GM04504 (cell line): ENCODE measurements at regions not wholly inside any gene's neighbourhood (a gene's known extent, or its start where the extent isn't known, plus 50 kb on each side); places are given as distances from the start of the nearest gene placed in this dataset.

ENCODE experiments used
- DNase-seq: peaks from one replicate; pipeline ENCODE4 v3.0.0-alpha.2; 2012; ENCODE audit warnings: low read depth

DNA sequence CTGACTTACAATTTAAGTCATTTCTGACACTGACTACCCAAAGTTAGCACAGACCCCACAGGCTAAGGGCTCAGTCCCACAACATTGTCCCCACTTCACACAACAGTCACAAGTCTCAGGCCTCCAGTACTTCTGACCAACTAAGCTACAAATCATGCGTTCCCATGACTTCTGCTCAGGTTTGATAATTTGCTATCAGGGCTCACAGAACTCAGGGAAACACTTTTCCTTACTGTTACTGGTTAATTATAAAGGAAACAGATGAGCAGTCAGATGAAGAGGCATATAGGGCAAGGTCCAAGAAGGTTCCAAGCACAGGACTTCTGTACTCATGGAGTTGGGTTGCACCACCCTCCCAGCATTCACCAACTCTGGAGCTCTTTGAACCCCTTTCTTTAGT is 151.2 kb upstream of the TNR start:
- DNase-seq, result no peak

DNA sequence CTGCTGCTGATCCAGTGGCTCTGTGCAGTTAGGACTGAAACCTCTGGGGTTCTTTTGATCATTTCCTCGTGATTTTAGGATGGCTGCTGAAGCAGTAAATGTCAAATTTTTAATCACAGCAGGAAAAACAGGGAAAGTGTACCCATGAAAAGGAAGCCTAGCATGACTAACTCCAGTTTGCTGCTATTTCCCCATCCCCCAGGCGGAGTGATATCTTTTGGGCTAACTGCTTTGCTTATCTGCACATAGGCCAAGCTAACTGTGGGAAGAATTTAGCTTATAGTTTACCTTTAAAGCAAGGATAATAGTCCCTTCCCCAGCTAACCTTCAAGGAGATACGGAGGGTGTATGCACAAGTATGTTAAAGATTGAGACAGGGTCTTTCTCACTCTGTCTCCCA is 149.8 kb upstream of the TNR start:
- no peak for DNase-seq

DNA sequence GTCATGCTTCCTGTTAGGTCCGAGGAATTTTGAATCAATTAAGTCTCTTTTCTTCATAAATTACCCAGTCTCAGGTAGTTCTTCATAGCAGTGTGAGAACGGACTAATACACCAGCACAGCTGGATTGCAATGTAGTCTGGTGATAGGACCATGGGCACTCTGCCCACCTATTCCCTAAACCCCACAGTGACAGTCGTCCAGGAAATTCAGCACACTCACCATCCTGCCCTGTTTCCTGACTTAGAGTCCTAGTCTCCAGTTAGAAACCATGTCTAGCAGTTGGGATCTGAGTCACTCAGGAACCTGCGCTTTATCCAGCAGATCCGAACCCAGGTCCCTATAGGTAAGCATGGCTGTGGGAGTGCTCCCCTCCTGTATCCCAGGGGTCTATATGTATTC is 149.3 kb upstream of the TNR start:
- no peak for DNase-seq

DNA sequence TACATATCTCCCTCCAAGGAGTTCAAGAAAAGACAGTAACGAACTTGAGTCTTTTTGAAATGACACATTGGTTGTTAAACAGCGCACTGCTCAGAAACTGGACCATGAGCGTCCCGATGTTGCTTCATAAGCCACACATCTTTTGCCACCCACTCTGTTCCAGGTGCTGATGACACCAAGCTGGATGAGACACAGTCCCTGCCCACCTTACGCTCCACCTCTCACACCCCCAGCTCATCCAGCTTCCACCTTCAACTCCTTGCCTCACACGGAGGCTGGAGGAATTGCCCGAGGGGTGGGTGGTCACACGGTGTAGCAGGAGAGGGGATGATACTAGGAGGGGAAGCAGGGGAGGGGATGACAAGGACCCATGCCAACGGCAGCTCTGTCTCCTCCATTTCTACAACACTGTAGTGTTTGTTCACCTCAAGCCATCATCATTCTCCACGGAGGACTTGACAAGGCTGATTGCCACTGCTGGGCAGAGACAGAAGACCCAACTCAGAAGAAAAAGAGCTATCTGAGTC is 148.5 kb upstream of the TNR start:
- no peak for DNase-seq

DNA sequence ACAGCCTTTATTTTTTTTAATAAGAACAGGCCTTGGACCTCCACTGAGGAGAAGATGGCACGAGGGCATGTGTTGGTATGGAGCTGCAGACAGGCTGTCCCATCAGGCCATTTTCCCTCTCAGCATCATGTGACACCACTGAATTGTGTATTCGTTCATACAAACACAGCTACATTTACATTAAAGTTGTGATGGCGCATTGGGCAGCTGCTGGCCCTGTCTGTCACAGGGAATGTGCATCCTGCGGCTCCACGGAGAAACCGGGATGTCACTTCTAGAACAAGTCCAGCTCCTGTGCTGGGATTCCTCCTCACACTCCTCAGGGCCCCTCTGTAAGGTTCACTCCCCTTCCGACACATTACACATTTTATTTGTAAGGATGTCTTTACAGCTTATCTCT is 147.6 kb upstream of the TNR start:
- no peak for DNase-seq

DNA sequence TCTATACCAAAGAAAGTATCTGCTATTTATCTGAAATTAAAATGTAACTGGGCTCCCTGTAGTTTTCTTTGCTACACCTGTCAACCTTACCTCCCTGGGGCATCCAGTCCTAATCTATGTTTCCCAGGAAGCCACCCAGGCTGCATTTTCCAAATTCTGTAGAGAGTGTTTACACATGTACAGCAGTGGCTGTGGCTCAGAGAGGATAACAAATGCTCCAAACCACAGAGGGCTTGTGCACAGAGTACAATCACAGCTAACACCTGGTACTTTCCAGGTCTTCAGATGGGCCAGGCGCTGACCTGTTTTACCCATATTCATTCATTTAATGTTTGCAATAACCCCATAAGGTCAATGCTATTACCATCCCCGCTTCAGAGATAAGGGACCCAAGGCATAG is 146.5 kb upstream of the TNR start:
- no peak for DNase-seq

DNA sequence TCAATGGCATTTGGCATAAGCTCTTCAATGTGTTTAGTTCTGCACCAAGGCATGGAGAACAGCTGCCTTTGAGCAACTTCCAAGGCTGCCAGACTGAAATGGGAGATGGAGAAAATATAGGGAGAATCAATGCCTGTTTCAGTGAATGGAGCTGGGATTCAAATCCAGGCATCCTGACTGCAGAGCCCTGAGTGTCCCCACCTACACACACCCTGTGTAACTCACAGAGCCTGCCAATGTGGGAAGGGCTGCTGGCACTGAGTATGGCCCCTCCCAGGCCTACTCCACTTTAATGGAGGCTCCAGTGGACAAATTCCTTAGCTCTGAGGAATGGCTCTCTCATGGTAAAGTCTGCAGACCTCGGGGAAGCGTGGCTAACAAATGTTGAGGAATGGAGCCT is 145.6 kb upstream of the TNR start:
- no peak for DNase-seq

DNA sequence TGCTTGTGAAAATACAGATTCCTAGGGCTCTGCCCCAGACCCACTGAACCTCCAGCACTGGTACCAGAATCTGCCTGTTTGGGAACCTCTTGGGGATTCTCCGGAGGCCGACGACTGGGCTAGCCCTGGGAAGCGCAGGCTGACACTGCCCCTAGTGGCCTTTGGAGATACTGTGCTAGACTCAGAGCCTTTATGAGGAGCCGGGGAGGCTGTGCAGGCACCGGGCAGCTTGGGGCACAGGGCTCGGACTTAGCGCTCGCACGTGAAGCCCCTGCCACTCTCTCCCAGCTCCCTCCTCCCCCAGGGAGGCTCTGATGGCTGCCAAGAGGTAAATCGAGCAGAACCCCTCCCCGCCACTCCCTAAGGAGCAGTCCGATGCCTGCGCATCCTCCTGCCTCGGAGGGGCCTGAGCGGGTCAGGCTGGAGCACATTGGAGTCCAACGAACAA is 144.6 kb upstream of the TNR start:
- DNase-seq, result peak; percentile 3

DNA sequence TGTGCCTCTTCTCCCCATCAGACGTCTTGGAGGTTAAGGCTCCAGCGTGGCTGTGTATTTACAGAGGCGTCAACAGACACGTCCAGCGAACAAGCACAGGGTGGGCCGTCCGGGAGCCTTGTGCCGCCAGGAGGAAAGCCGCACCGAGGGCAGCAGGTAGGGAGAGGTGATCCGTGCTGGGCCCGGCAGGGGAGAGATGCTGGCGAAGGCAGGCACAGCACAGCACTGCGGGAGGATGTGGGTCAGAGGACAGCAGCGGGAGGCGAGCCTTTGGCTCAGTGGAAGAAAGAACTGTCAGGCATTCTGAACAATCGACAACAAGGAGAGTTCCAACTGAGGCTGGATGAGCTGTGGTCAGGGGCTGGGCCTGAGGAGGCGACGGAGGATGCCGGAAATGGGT is 144.1 kb upstream of the TNR start:
- no peak for DNase-seq

DNA sequence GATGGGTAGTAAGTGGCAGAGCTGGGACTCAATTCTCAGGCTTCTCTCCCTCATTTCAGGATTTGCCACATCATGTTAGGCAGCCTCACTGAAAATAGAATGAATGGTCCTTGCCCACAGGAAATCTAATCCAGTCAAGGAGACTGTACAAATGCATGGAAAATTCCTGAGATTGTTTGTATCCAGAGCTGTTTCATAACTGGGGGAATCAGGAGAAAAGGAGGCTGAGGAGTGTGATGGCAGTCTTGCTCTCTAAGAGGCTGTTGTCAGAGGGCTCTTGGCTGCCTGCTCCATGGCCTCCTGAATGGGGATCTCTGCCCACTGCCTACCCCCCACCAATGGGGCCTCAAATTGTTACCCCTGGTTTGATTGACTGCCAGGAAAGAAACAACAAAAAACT is 141.9 kb upstream of the TNR start:
- peak; percentile 7 for DNase-seq

DNA sequence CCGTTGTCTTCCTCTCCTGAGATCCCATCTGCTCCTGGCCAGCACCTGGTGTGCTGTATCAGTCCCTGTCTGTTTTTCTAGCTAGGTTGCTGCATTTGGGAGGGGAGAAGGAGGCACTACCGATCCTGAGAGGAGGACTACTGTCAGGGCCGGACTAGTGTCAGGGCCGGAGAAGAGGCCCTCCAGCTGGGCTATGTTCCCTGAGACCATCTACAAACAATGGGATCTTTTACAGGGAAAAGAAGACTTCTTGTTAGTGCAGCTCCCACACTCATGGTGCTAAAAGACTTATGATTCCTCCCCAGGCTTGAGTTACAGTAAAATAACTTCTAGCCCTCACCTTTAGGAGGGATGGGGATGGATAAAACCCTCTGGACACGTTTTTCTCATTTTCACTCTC is 141.0 kb upstream of the TNR start:
- DNase-seq, result no peak

DNA sequence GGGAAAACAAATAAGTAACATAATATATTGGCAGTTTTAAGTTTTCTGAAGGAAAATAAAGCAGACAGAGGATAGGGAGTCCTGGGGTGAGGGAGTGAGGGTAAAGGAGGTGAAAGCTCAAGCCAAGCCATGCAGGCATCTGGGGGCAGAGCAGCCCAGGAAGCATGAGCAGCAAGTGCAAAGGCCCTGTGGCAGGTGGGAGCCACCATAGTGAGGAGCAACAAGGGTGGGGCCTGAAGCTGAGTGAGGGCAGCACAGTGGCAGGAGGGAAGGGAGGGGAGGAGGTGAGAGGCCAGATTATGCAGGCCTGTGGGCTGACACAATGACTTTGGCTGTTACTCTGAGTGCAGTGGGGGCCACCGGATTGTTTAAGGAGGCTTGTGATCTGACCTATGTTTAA is 138.8 kb upstream of the TNR start:
- no peak for DNase-seq

DNA sequence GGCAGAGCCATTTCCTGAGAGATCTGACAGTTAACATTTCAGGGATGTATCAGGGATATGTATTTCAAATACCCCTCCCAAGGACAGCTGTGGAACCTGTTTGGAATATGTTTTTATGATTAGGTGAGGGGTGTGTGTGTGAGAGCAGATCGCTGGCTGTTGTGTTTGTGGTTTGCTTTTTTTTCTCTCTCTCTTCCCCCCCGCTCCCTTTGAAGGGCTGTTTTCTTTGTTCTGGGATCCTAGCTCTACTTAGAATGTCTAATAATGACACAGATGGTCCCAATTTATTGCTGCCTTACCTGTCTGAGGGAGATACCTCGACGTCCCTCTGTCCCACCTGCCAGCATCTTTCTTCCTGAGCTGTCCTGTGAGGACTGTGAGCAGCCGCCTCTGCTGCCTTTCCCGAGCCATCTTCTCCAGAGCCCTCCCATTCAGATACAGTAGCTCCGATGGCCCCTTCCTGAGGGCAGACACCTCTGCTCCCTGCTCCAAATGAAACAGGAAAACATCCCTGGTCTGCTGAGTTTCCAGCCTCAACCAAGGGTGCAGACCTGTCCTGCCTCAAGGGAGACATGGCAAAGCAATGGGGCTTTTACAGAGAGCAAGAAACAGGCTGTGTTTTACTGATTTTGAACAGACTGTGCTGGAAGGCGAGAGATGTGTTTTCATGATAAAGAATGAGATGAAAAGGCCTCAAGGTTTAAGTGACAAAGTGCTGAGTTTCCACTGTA is 138.0 kb upstream of the TNR start:
- no peak for DNase-seq

DNA sequence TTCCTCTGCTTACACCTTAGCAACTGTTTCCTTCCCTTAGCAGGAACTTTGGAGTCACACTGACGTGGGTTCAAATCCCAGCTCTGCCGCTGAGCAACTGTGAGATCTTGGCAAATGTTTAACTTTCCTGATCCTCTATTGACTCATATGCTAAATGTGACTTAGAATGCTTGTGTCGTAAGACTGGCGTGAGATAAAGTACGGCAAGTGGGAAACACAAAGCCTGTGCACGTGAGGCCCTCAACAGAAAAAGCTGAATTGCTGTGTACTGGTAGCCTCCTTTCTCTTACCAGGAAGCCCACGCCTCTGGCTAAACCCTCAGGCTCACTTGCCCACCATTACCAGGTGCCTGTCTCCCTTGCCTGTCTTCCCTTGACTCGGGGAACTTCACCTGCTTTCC is 135.4 kb upstream of the TNR start:
- no peak for DNase-seq

DNA sequence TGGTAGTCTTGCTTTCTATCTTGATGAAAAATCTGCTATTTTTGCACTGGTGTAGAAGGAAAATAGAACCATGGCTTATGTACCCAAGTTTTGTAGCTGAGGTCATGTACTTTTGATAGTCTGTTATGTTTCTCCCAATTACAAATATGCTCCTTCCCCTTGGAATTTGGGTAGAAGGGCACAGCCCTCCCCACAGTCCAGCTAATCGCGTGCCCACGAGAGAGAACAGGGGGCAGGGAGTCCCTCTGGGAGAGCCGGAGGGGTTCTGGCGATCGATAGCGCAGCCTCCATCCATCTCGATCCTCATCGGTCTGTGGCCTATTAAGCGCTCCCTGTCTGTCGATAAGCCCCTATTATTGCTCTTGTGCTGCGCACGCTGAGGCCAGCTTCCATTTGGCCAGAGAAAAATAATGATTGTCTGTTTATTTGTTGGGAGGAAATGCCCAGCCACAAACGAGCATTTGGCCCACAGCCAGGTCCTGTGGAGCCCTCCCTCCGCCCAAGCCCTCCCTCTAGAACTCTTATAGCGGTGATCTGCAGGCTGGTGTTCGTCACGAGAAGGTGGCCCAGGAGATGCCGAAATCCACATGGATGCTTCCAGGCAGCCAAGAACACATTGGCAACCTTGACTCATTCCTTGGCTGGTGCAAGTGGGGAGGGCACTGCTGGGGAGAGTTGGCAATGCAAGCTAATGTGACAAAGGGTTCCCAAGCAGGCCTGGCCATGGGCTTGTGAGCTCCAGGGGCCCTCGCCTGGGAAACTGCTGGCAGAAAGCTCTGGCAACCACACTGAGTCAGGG is 134.7 kb upstream of the TNR start:
- no peak for DNase-seq

DNA sequence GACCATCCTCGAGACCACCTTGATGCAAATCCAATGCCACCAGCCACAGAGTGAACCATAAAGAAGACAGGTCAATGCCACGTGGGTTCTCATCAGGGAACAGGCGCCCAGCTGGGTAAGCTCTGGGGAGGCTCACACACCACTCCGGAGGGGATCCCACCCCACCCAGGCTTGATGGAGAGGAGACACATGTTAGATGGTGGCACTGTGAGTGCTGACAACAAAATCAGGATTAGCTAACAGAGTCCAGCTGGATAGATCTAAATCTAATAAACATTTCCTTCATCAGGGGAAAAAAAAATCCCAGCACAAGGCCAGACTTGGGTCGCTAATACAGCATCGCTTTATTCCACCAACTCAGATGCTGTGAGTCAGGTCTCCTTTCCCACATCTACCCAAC is 132.2 kb upstream of the TNR start:
- no peak for DNase-seq

DNA sequence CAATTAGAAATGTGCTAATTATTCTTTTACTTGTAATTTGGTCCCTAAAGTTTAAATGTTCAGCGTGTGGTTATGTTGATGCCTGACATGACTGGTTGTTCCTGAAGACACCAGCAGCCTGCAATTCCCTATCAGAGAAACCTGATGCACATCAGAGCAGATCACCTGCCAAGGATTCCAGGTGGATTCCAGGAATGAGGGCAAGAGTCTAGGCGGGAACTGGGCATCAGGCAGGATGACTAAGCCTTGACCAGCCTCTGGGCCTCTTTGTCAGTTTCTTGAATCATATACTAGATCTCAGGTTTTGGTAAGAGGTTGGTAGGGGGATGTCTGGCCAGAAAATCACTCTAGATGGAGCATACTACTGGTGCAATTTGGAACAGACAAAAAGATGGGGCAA is 130.7 kb upstream of the TNR start:
- no peak for DNase-seq

DNA sequence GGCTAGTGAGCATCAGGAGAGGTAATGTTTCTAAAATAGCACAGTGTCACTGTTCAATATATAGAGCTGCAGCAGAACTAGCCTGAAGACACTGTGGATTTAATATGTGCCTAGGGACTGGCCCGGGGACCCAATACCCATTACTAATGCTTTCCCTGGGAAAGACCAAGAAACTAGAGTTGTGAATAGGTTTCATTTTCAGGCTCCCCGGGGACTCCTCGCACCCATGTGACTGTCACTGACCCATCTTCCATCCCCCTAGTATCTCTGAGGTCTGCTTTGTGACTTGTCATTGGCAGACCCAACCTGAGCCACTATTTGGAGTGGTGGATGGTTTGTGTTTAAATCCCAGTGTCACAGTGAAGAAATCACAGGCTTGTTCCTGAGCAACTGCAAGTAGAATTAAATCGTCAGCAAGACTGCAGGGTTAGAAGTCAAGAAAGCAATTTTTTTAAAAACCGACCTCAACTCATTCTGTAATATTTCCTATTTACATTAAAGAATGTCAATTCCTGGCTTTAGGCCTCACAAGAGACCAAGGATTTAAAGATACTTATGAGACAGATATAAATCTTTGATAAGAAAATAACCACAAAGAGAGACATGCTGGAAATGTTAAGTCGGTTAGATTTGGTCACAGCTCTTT is 130.0 kb upstream of the TNR start:
- no peak for DNase-seq

DNA sequence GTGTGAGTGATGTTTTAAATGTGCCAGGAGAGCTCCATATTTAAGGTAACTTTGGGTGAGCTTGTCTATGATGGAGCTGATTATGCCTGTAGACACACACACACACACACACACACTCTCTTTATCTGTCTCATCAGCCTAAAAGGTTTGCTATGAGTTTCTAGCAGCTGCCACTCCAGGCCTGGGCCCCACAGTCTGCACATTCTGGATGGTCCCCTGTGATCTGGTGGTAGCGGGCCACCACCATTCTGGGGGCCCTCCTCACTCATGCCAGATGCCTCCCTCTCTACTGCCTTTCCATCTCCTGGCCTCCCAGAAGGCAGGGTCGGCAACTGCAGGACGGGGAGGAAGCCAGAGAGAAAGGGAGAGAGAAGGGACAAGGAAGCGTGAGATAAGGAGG is 129.2 kb upstream of the TNR start:
- DNase-seq, result no peak

DNA sequence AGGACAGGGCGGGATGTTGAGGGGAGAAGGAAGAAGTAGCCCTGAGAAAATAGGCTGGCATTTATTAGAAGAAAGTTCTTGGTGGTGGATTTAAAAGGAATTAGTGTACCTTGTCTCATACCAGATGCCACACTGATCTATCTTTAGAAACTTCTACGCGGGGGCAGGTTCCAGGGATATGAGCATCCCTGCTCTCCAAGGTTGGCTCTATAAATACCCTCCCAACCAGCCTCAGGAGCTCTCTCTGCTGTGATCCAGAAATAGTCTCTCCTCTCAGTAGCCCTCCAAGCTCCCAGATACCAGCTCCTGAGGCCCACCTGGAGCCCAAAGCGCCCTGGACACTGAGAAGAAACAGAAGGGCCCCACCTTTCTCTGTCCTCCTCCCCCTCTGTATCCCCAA is 128.3 kb upstream of the TNR start:
- DNase-seq, result no peak

DNA sequence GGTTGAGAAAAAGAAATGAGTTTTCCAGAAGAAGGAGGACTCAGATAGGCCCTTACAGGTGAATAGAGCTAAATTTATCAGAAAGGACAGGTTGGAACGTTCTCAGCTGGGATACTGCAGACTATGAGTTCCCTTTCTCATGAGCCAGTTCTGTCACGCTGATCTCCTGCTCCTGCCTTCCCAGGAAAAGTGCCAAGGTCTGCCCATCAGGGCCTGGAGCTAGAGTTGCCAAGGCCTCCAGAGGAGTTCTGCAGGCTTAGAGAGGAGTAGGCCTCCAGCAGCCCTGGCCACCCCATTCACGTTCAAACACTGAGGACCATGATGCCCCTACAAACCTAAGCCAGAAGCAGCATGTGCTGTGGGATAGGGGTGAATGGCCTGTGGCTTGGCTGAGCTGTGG is 126.8 kb upstream of the TNR start:
- DNase-seq, result no peak

DNA sequence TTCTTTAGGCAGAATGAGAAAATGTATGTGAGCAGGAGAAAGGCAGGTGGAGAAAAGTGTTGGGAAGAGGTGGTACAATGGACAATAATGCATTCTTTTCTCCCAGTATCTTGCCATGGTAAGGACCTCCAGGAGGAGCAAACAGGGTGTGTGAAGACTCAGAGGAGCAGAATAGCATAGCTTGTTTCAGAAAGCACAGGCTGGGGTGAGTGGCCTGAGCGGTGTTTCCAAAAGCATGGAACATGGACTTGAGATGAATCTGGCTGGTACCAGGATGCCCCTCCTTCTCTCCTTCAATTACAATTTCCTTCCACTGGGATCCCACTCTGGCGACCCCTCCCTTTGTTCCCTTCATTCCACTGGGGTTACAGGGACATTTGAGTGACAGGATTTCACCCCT is 123.4 kb upstream of the TNR start:
- no peak for DNase-seq
